Astrocyte of the cerebellum (primary cell): ENCODE measurements at regions not wholly inside any gene's neighbourhood (a gene's known extent, or its start where the extent isn't known, plus 50 kb on each side); places are given as distances from the start of the nearest gene placed in this dataset.
A peak's percentile ranks its signal among the peaks of the same experiment; 100 is the strongest.

Experiments used
- DNase-seq: peaks from one replicate; pipeline ENCODE4 v3.0.0-alpha.2; 2011; ENCODE audit warnings: low read depth
- H3K4me3 ChIP-seq: 2 replicates; pipeline ENCODE4 v1.5.1; 2011; ENCODE audit warnings: mild to moderate bottlenecking, low read depth, low read length, moderate library complexity
- CTCF ChIP-seq: IDR thresholded peaks from 2 replicates; pipeline ENCODE4 v1.5.1; 2012; ENCODE audit warnings: low read length, low read depth, moderate library complexity, mild to moderate bottlenecking; ENCODE audit errors: missing control alignments
- in situ Hi-C: cut with HindIII; loops from 2 replicates; pipeline ENCODE4 v1.10.0; 2017; ENCODE audit warnings: low sequenced_read_pairs

- no peak for DNase-seq
- H3K4me3 ChIP-seq = no peak overlapping the region
- in situ Hi-C loops = no loop called here
- no peak for TF ChIP-seq CTCF
These were observed 226.6 kb downstream of the ARHGAP12 start for GRCh38 chr10:31702005-31702404.

- in situ Hi-C loops = no loop called here
- DNase-seq = no peak
- TF ChIP-seq CTCF = no peak
- no peak overlapping the region for H3K4me3 ChIP-seq
These were observed 227.1 kb downstream of the ARHGAP12 start for GRCh38 chr10:31701546-31701945.

- in situ Hi-C loops = no loop called here
- TF ChIP-seq CTCF = no peak
- H3K4me3 ChIP-seq = no peak overlapping the region
- no peak for DNase-seq
These were observed 228.4 kb downstream of the ARHGAP12 start for GRCh38 chr10:31700181-31700611.

GRCh38 chr10:31698181-31698830 lies 230.3 kb downstream of the ARHGAP12 start:
- in situ Hi-C loops = no loop called here
- no peak overlapping the region for H3K4me3 ChIP-seq
- DNase-seq = peak; percentile 42
- no peak for TF ChIP-seq CTCF

GRCh38 chr10:31697271-31698180 lies 231.1 kb downstream of the ARHGAP12 start:
- H3K4me3 ChIP-seq = no peak overlapping the region
- peak; percentile 31 for DNase-seq
- in situ Hi-C loops = no loop called here
- no peak for TF ChIP-seq CTCF

GRCh38 chr10:31694929-31695837 lies 233.4 kb downstream of the ARHGAP12 start:
- DNase-seq = no peak
- no peak overlapping the region for H3K4me3 ChIP-seq
- TF ChIP-seq CTCF = no peak
- in situ Hi-C loops = no loop called here
